22Rv1 (cell line): ENCODE measurements at regions not wholly inside any gene's neighbourhood (a gene's known extent, or its start where the extent isn't known, plus 50 kb on each side); places are given as distances from the start of the nearest gene placed in this dataset.
"Not testable (repeated sequence)": the region's sequence is repeated elsewhere in the genome, so short reads cannot be mapped to it uniquely, and the experiment has no call there.

Experiments
- H3K27ac ChIP-seq: fragments of 450-650 bp; 2 replicates; pipeline ENCODE4 v1.5.1; 2017
- CTCF ChIP-seq: fragments of 450-650 bp; IDR thresholded peaks from 2 replicates; pipeline ENCODE4 v1.5.1; 2017; ENCODE audit warnings: mild to moderate bottlenecking
- ZFX ChIP-seq: fragments of 450-650 bp; IDR thresholded peaks from 2 replicates; pipeline ENCODE4 v1.6.1; 2017; ENCODE audit warnings: antibody characterized with exemption, borderline replicate concordance

GRCh38 chr12:115375186-115375991 is 691.4 kb upstream of the TBX3 start:
- H3K27ac ChIP-seq = no peak overlapping the region
- TF ChIP-seq CTCF (no peak), ZFX (no peak)

GRCh38 chr12:115374480-115375185 is 690.7 kb upstream of the TBX3 start:
- no peak overlapping the region for H3K27ac ChIP-seq
- TF ChIP-seq ZFX (no peak), CTCF (no peak)

- H3K27ac ChIP-seq = no peak overlapping the region
- TF ChIP-seq ZFX (no peak), CTCF (no peak)
Observed at GRCh38 chr12:115371711-115372110, 687.7 kb upstream of the TBX3 start.

GRCh38 chr12:115370650-115371049 is 686.7 kb upstream of the TBX3 start:
- no peak for TF ChIP-seq CTCF
- TF ChIP-seq ZFX = no peak
- no peak overlapping the region for H3K27ac ChIP-seq

- H3K27ac ChIP-seq = no peak overlapping the region
- TF ChIP-seq CTCF = no peak
- no peak for TF ChIP-seq ZFX
Observed at GRCh38 chr12:115370207-115370606, 686.2 kb upstream of the TBX3 start.

GRCh38 chr12:115366277-115366676 is 682.3 kb upstream of the TBX3 start:
- not testable (repeated sequence) for H3K27ac ChIP-seq

GRCh38 chr12:115365765-115366164 is 681.8 kb upstream of the TBX3 start:
- not testable (repeated sequence) for H3K27ac ChIP-seq

GRCh38 chr12:115364921-115365320 is 680.9 kb upstream of the TBX3 start:
- TF ChIP-seq ZFX (no peak), CTCF (no peak)
- H3K27ac ChIP-seq = no peak overlapping the region
